HL-60 (cell line): ENCODE measurements at regions not wholly inside any gene's neighbourhood (a gene's known extent, or its start where the extent isn't known, plus 50 kb on each side); places are given as distances from the start of the nearest gene placed in this dataset.

Experiments
- POLR2AphosphoS5 ChIP-seq: IDR thresholded peaks from 2 replicates; pipeline ENCODE4 v1.6.1; 2012; ENCODE audit warnings: low read depth
- REST ChIP-seq: IDR thresholded peaks from 2 replicates; pipeline ENCODE4 v1.6.1; 2012; ENCODE audit warnings: low read depth; ENCODE audit not compliant: insufficient replicate concordance
- SPI1 ChIP-seq: IDR thresholded peaks from 2 replicates; pipeline ENCODE4 v1.6.1; 2012; ENCODE audit warnings: low read depth, mild to moderate bottlenecking, borderline replicate concordance
- TF ChIP-seq, protein P1 (sequence below): IDR thresholded peaks from one replicate; pipeline ENCODE4 v1.5.1; 2011; ENCODE audit warnings: low read length, control low read depth, inconsistent platforms; ENCODE audit not compliant: insufficient read depth

DNA sequence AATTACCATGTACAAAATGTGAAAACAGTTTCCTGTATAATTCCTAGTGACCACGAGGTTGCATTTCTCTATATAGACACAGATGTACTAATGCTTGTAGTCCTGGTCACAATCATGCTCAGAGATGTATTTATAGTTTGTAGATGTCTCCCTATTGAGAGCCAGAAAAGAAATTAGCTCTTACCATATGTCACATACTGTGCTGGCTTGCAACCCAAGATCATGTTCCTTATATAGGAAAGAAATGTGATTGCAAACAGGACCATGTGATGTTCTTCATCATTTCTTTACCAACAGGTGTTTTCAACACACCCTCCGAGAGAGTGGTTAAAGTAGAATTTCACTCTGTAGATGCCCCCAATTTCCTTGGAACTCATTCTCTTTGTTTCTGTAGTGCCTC lies 369.4 kb downstream of the CBLN4 start:
- TF ChIP-seq POLR2AphosphoS5 (no peak), SPI1 (no peak), REST (no peak)
- TF ChIP-seq, protein P1, sequence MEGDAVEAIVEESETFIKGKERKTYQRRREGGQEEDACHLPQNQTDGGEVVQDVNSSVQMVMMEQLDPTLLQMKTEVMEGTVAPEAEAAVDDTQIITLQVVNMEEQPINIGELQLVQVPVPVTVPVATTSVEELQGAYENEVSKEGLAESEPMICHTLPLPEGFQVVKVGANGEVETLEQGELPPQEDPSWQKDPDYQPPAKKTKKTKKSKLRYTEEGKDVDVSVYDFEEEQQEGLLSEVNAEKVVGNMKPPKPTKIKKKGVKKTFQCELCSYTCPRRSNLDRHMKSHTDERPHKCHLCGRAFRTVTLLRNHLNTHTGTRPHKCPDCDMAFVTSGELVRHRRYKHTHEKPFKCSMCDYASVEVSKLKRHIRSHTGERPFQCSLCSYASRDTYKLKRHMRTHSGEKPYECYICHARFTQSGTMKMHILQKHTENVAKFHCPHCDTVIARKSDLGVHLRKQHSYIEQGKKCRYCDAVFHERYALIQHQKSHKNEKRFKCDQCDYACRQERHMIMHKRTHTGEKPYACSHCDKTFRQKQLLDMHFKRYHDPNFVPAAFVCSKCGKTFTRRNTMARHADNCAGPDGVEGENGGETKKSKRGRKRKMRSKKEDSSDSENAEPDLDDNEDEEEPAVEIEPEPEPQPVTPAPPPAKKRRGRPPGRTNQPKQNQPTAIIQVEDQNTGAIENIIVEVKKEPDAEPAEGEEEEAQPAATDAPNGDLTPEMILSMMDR = no peak
